ENCODE measurements at regions not wholly inside any gene's neighbourhood (a gene's known extent, or its start where the extent isn't known, plus 50 kb on each side); places are given as distances from the start of the nearest gene placed in this dataset.
"Not testable (repeated sequence)": the region's sequence is repeated elsewhere in the genome, so short reads cannot be mapped to it uniquely, and the experiment has no call there.

DNA sequence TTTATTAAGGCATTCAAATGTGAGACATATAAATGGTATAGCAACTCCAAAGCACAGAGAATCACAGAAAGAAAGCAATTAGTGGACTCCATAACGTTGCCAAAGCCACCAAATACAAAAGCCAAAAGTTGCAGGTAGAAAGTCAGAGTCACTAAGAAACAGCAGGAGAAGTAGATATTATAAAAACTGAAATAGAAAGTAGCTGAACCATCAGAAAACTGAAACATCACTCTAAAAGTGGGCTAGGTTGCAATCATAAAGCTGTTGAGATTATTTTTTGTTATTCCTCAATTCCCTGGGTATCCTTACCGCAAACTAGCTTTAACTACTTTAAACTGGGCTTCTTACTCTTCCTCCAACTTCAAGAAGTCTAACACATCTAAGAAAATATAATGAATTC lies 108.1 kb upstream of the ARRDC3 start:
- DNase-seq = no peak

GRCh38 chr5:91490316-91490715 lies 107.2 kb upstream of the ARRDC3 start:
- no peak overlapping the region for H3K4me3 Mint-ChIP-seq
- H3K36me3 Mint-ChIP-seq = peaks cover 5 to 19% (median 7%) of the 10 kb centered on the region in 3 donors
- H3K4me1 Mint-ChIP-seq = peaks cover 29 to 33% of the 10 kb centered on the region in 2 donors
- DNase-seq = no peak
- H3K9me3 Mint-ChIP-seq = no peaks in the 10 kb centered on the region
- H3K27me3 Mint-ChIP-seq (ENCODE audit: low read depth in 3 of 3) = peaks cover 0 to 4% (median 3%) of the 10 kb centered on the region in 3 donors
- H3K27ac Mint-ChIP-seq = no peak overlapping the region

More for the DNA sequence above, 108.1 kb upstream of the ARRDC3 start:
- Mint-ChIP-seq H3K27me3 (ENCODE audit: low read depth in 3 of 3) (peaks cover 0 to 4% (median 3%) of the 10 kb centered on the region in 3 donors), H3K27ac (peak overlapping the region in 2 of 6 donors; percentile 42 to 72), H3K4me3 (peak overlapping the region in 1 of 5 donors; percentile 6), H3K36me3 (peaks cover 5 to 15% (median 7%) of the 10 kb centered on the region in 3 donors), H3K4me1 (peaks cover 29 to 33% of the 10 kb centered on the region in 2 donors), H3K9me3 (no peaks in the 10 kb centered on the region)

DNA sequence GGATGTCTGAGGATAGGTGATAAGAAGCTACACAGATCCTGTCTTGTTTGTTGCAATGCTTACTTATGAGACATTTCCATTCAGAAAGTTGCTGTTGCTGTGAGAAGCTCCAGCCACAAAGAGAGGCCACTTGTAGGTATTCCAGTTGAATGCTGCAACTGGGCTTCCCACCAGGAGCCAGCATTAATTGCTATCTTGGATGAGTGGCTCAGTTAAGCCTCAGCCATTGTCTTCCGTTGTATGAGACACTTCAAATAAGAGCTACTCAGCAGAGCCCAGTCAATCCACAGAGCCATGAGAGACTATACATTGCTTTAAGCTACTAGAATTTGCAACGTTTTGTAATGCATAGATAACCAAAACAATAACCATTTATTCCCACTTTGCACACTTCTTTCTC lies 104.3 kb upstream of the ARRDC3 start:
- DNase-seq = no peak
- H3K36me3 Mint-ChIP-seq = peaks cover 5 to 19% (median 7%) of the 10 kb centered on the region in 3 donors
- peaks cover 11 to 20% of the 10 kb centered on the region in 2 donors for H3K4me1 Mint-ChIP-seq
- no peak overlapping the region for H3K4me3 Mint-ChIP-seq
- no peak overlapping the region for H3K27ac Mint-ChIP-seq
- H3K27me3 Mint-ChIP-seq (ENCODE audit: low read depth in 3 of 3) = peaks cover 0 to 4% (median 3%) of the 10 kb centered on the region in 3 donors
- H3K9me3 Mint-ChIP-seq = no peaks in the 10 kb centered on the region

- DNase-seq = no peak
- H3K9me3 Mint-ChIP-seq = no peaks in the 10 kb centered on the region
- H3K4me1 Mint-ChIP-seq = peaks cover 7 to 16% of the 10 kb centered on the region in 2 donors
- no peak overlapping the region for H3K4me3 Mint-ChIP-seq
- H3K27me3 Mint-ChIP-seq (ENCODE audit: low read depth in 3 of 3) = peaks cover 0 to 3% (median 3%) of the 10 kb centered on the region in 3 donors
- no peak overlapping the region for H3K27ac Mint-ChIP-seq
- H3K36me3 Mint-ChIP-seq = peaks cover 5 to 16% (median 7%) of the 10 kb centered on the region in 3 donors
These were observed 103.5 kb upstream of the ARRDC3 start for GRCh38 chr5:91486638-91487037.

GRCh38 chr5:91484662-91485061 lies 101.5 kb upstream of the ARRDC3 start:
- H3K4me3 Mint-ChIP-seq = no peak overlapping the region
- H3K9me3 Mint-ChIP-seq = no peaks in the 10 kb centered on the region
- H3K4me1 Mint-ChIP-seq = peaks cover 3 to 18% of the 10 kb centered on the region in 2 donors
- DNase-seq = no peak
- H3K36me3 Mint-ChIP-seq = peaks cover 5 to 16% (median 7%) of the 10 kb centered on the region in 3 donors
- H3K27ac Mint-ChIP-seq = no peak overlapping the region
- peaks cover 0 to 3% (median 2%) of the 10 kb centered on the region in 3 donors for H3K27me3 Mint-ChIP-seq (ENCODE audit: low read depth in 3 of 3)

GRCh38 chr5:91479376-91479775 lies 96.3 kb upstream of the ARRDC3 start:
- Mint-ChIP-seq H3K27ac (peak overlapping the region; percentile 53 to 87 (median 65)), H3K4me3 (peak overlapping the region in 3 of 5 donors; percentile 14 to 50 (median 42)), H3K4me1 (peaks cover 33 to 53% of the 10 kb centered on the region in 2 donors)
- peak; percentile 14 to 21 (median 17) for DNase-seq
- H3K9me3 Mint-ChIP-seq; H3K36me3 Mint-ChIP-seq; H3K27me3 Mint-ChIP-seq (ENCODE audit: low read depth in 3 of 3): not testable (repeated sequence)

GRCh38 chr5:91478096-91478495 lies 95.0 kb upstream of the ARRDC3 start:
- peaks cover 33 to 53% of the 10 kb centered on the region in 2 donors for H3K4me1 Mint-ChIP-seq
- H3K27ac Mint-ChIP-seq = peak overlapping the region in 5 of 6 donors; percentile 4 to 67 (median 26)
- peaks cover 0 to 3% (median 0%) of the 10 kb centered on the region in 6 donors for H3K9me3 Mint-ChIP-seq
- H3K27me3 Mint-ChIP-seq (ENCODE audit: low read depth in 3 of 3) = peaks cover 0 to 5% (median 2%) of the 10 kb centered on the region in 3 donors
- peaks cover 0 to 4% (median 0%) of the 10 kb centered on the region in 3 donors for H3K36me3 Mint-ChIP-seq
- H3K4me3 Mint-ChIP-seq = peak overlapping the region in 2 of 5 donors; percentile 44 to 72
- DNase-seq = no peak

- Mint-ChIP-seq H3K27me3 (ENCODE audit: low read depth in 3 of 3) (peaks cover 0 to 5% (median 2%) of the 10 kb centered on the region in 3 donors), H3K9me3 (peaks cover 0 to 3% (median 0%) of the 10 kb centered on the region in 6 donors), H3K4me3 (peak overlapping the region; percentile 33 to 72 (median 46)), H3K4me1 (peaks cover 33 to 49% of the 10 kb centered on the region in 2 donors), H3K36me3 (peaks cover 0 to 4% (median 0%) of the 10 kb centered on the region in 3 donors), H3K27ac (peak overlapping the region; percentile 4 to 77 (median 41))
- peak; percentile 10 to 36 (median 20) for DNase-seq
These were observed 94.3 kb upstream of the ARRDC3 start for GRCh38 chr5:91477408-91477807.

DNA sequence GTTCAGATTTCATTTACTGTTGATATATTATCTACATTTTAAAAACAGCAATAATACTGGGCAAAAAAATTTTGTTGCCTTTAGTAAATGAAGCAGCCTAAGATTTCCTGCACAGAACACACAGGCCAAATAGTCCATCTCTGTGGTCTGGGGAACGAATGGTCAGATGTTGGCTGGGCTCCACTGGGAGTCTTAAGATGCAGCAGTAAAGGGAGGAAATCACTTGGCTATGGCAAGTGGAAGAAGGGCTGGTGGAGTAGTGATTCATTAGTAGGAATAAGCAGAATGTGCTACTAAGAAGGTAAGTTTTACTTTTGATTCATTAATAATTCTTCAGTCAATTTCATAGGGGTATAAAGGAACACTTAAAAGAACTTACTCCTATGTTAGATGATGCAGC lies 91.1 kb upstream of the ARRDC3 start:
- H3K36me3 Mint-ChIP-seq = peaks cover 0 to 4% (median 0%) of the 10 kb centered on the region in 3 donors
- H3K27me3 Mint-ChIP-seq (ENCODE audit: low read depth in 3 of 3) = peaks cover 0 to 4% (median 2%) of the 10 kb centered on the region in 3 donors
- peaks cover 0 to 3% (median 0%) of the 10 kb centered on the region in 6 donors for H3K9me3 Mint-ChIP-seq
- DNase-seq = no peak
- peaks cover 32 to 41% of the 10 kb centered on the region in 2 donors for H3K4me1 Mint-ChIP-seq
- peak overlapping the region in 1 of 6 donors; percentile 51 for H3K27ac Mint-ChIP-seq
- no peak overlapping the region for H3K4me3 Mint-ChIP-seq

DNA sequence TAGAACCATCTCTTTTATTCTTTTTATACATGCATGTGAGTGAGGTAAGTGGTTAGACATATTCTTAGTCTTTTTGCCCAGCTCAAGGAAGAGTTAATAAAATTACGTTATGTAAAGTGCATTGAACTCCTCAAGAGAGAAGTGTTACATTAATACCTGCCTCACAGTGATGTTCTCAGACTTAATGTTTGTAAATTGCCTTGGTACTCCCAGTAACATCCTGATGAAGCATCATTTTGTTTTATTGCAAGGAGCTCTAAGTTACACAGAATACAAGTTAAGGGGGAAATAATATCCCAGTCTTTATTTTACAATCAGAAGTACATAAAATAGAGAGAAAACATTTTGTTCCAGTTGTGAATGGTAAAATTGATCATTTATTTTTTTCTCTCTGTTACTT lies 89.5 kb upstream of the ARRDC3 start:
- H3K9me3 Mint-ChIP-seq = peaks cover 0 to 2% (median under 1%) of the 10 kb centered on the region in 6 donors
- DNase-seq = no peak
- peaks cover 2 to 3% (median 3%) of the 10 kb centered on the region in 3 donors for H3K27me3 Mint-ChIP-seq (ENCODE audit: low read depth in 3 of 3)
- H3K4me1 Mint-ChIP-seq = peaks cover 28 to 34% of the 10 kb centered on the region in 2 donors
- peaks cover 0 to 4% (median 0%) of the 10 kb centered on the region in 3 donors for H3K36me3 Mint-ChIP-seq
- H3K4me3 Mint-ChIP-seq = no peak overlapping the region
- H3K27ac Mint-ChIP-seq = no peak overlapping the region

DNA sequence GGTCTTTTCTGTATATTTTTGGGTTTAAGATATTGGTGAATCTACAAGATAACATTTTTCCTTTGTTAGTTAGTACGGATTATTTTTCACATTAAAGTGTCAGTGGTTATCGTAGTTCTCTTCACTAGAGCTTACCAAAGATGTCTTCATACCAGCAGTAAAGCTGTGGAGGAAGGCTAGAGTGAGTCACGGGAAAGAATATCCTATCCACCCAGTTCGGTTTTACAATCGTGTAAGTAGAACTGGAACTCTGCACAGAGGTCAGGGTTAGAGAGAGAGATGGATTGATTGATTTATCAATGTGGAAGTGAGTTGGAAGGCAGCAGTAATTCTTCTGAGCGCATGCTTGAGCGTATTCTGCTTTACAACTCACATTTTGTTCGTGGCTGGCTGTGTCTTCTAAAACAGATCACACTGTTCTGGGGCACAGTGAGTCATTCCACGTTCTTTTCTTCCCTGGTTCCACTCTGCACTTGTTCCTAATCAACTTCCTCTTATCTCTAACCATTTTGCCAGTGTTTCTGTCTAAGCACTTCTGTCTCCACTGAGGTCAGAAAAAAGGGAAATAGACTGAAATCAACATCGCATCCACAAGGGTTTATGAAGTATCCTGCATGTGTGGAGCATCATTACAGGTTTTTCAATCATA lies 86.5 kb upstream of the ARRDC3 start:
- no peak for DNase-seq
- peak overlapping the region in 4 of 6 donors; percentile 4 to 62 (median 56) for H3K27ac Mint-ChIP-seq
- H3K9me3 Mint-ChIP-seq = peaks cover 0 to 2% (median 0%) of the 10 kb centered on the region in 6 donors
- no peaks in the 10 kb centered on the region for H3K36me3 Mint-ChIP-seq
- peak overlapping the region in 4 of 5 donors; percentile 39 to 62 (median 54) for H3K4me3 Mint-ChIP-seq
- peaks cover 14 to 19% of the 10 kb centered on the region in 2 donors for H3K4me1 Mint-ChIP-seq
- H3K27me3 Mint-ChIP-seq (ENCODE audit: low read depth in 3 of 3) = peaks cover 2 to 5% (median 2%) of the 10 kb centered on the region in 3 donors

GRCh38 chr5:91468651-91469422 lies 85.7 kb upstream of the ARRDC3 start:
- peak overlapping the region; percentile 39 to 62 (median 58) for H3K4me3 Mint-ChIP-seq

DNA sequence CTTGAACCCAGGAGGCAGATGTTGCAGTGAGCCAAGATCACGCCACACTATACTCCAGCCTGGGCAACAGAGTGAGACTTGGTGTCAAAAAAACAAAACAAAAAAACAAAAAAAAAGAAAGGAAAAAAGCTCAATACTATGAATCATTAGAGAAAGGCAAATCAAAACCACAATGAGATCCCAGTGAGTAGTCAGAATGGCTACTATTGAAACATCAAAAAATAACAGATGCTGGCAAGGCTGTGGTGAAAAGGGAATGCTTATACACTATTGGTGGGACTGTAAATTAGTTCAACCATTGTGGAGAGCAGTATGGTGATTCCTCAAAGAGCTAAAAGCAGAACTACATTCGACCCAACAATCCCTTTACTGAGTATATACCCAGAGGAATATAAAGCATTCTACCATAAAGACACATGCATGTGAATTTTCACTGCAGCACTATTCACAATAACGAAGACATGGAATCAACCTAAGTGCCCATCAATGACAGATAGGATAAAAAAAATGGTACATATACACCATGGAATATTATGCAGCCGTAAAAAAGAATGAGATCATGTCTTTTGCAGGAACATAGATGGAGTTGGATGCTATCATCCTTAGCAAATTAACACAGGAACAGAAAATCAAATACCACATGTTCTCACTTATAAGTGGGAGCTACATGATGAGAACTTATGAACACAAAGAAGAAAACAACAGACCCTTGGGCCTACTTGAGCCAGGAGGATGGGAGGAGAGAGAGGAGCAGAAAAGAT lies 81.9 kb upstream of the ARRDC3 start:
- Mint-ChIP-seq H3K27me3 (ENCODE audit: low read depth in 3 of 3) (peaks cover 0 to 5% (median 2%) of the 10 kb centered on the region in 3 donors), H3K36me3 (peaks cover 0 to 16% (median 3%) of the 10 kb centered on the region in 3 donors), H3K4me1 (peaks cover 14 to 18% of the 10 kb centered on the region in 2 donors), H3K27ac (peak overlapping the region in 1 of 6 donors; percentile 40), H3K4me3 (no peak overlapping the region), H3K9me3 (peaks cover 0 to 2% (median 0%) of the 10 kb centered on the region in 6 donors)
- DNase-seq = no peak

More at GRCh38 chr5:91468651-91469422, 85.7 kb upstream of the ARRDC3 start:
- DNase-seq = no peak
- peaks cover 14 to 19% of the 10 kb centered on the region in 2 donors for H3K4me1 Mint-ChIP-seq
- H3K27me3 Mint-ChIP-seq (ENCODE audit: low read depth in 3 of 3) = peaks cover 0 to 5% (median 4%) of the 10 kb centered on the region in 3 donors
- H3K36me3 Mint-ChIP-seq = no peaks in the 10 kb centered on the region
- peaks cover 0 to 2% (median 0%) of the 10 kb centered on the region in 6 donors for H3K9me3 Mint-ChIP-seq
- H3K27ac Mint-ChIP-seq = peak overlapping the region in 5 of 6 donors; percentile 4 to 62 (median 50)

All from immature natural killer cell (primary cell).